Duodenal mucosa (tissue), 2 donors: ENCODE measurements at regions not wholly inside any gene's neighbourhood (a gene's known extent, or its start where the extent isn't known, plus 50 kb on each side); places are given as distances from the start of the nearest gene placed in this dataset.

Experiments
- H3K27ac ChIP-seq: one replicate; pipeline ENCODE4 v1.7.0; 2013; ENCODE audit warnings: low read depth, low read length
- H3K27me3 ChIP-seq, 2 donors: one replicate each; pipeline ENCODE4 v1.7.0; 2013; ENCODE audit warnings: low read length in 2 of 2, control low read depth in 1 of 2; ENCODE audit not compliant: insufficient read depth in 2 of 2, control insufficient read depth in 1 of 2
- H3K36me3 ChIP-seq, 2 donors: one replicate each; pipeline ENCODE4 v1.7.0; 2013; ENCODE audit warnings: low read length in 2 of 2, control low read depth in 1 of 2; ENCODE audit not compliant: insufficient read depth in 2 of 2, control insufficient read depth in 1 of 2
- H3K4me1 ChIP-seq, 2 donors: one replicate each; pipeline ENCODE4 v1.7.0; 2013; ENCODE audit warnings: low read length in 2 of 2, control low read depth in 1 of 2; ENCODE audit not compliant: insufficient read depth in 2 of 2, control insufficient read depth in 1 of 2
- H3K4me3 ChIP-seq, 2 donors: one replicate each; pipeline ENCODE4 v1.7.0; 2013; ENCODE audit warnings: low read length in 2 of 2, low read depth in 1 of 2
- H3K9ac ChIP-seq, 2 donors: one replicate each; pipeline ENCODE4 v1.7.0; 2013; ENCODE audit warnings: low read length in 2 of 2, low read depth in 1 of 2
- H3K9me3 ChIP-seq, 2 donors: one replicate each; pipeline ENCODE4 v1.7.0; 2013; ENCODE audit warnings: low read length in 2 of 2, control low read depth in 1 of 2; ENCODE audit not compliant: control insufficient read depth in 1 of 2

DNA sequence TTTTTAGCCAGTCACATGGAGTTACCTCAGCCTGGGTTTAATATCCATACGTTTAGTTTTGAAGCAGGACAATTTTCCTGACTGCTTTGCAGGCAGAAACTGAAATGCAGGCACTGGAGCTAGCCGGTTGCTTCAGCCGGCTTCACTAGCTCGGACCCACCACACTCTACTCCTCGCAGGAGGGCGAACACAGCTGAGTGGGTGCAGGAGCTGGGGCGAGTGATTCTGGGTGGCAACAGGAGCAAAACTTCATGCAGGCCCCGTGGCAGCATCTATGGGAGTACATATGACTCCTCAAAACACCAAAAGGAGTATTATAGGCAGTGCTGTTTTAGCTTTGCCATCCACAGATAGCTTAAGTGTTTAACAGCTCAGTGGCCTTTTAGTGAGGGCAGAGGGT lies 1211.8 kb upstream of the NUDT12 start:
- Histone ChIP-seq H3K9ac (no peak overlapping the region), H3K27ac (no peak overlapping the region), H3K9me3 (no peaks in the 10 kb centered on the region), H3K36me3 (no peaks in the 10 kb centered on the region), H3K27me3 (no peaks in the 10 kb centered on the region), H3K4me1 (no peaks in the 10 kb centered on the region), H3K4me3 (no peak overlapping the region)

- Histone ChIP-seq H3K9ac (no peak overlapping the region), H3K36me3 (no peaks in the 10 kb centered on the region), H3K4me1 (no peaks in the 10 kb centered on the region), H3K9me3 (peaks cover 0 to 2% of the 10 kb centered on the region in 2 donors), H3K27me3 (no peaks in the 10 kb centered on the region), H3K27ac (no peak overlapping the region), H3K4me3 (no peak overlapping the region)
Observed at GRCh38 chr5:104764197-104764596, 1201.6 kb upstream of the NUDT12 start.

DNA sequence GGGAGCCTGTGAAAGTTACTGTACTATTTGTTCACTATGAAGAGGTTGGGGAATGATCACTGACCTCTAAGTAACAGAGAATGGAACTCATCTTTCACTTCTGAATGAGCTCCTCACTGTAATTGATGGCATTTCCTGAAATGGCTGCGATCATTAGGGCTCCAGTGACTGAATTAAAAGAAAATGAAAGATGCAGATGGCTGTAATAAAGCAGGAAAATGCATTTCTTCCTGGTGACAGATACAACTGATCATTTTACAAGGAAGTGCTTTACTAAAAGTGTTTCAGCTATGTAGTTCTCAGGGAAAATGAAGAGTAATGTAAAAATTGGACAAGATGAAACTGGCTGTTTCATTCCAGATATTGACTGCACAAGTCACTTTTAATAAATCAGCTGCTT lies 1200.6 kb upstream of the NUDT12 start:
- H3K4me3 ChIP-seq = no peak overlapping the region
- peaks cover 0 to 4% of the 10 kb centered on the region in 2 donors for H3K9me3 ChIP-seq
- no peaks in the 10 kb centered on the region for H3K4me1 ChIP-seq
- H3K36me3 ChIP-seq = no peaks in the 10 kb centered on the region
- H3K9ac ChIP-seq = no peak overlapping the region
- H3K27me3 ChIP-seq = no peaks in the 10 kb centered on the region
- H3K27ac ChIP-seq = no peak overlapping the region

- Histone ChIP-seq H3K4me3 (no peak overlapping the region), H3K9ac (no peak overlapping the region), H3K9me3 (peaks cover 4% of the 10 kb centered on the region in 2 donors), H3K27ac (no peak overlapping the region), H3K36me3 (no peaks in the 10 kb centered on the region), H3K4me1 (no peaks in the 10 kb centered on the region), H3K27me3 (no peaks in the 10 kb centered on the region)
Observed at GRCh38 chr5:104757915-104758314, 1195.3 kb upstream of the NUDT12 start.

DNA sequence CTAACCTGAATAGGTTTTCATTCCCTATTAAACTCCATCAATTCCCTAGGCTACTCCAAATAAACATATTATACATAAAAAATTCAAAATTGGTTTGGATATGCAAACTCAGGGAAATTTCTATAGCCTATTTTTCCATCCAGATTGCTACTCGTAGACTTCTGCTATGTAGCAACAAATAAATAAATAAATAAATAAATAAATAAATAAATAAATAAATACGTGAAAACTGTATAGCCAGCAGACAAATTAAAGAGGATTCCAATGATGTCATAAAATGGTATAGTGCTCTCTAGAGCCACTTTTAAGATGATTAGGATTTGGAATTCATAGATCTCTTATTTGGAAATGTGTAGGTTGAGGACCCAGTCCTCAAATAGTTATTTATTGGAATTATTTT lies 1193.2 kb upstream of the NUDT12 start:
- H3K9me3 ChIP-seq = peaks cover 4% of the 10 kb centered on the region in 2 donors
- H3K9ac ChIP-seq = no peak overlapping the region
- H3K27me3 ChIP-seq = no peaks in the 10 kb centered on the region
- H3K36me3 ChIP-seq = no peaks in the 10 kb centered on the region
- no peak overlapping the region for H3K4me3 ChIP-seq
- no peaks in the 10 kb centered on the region for H3K4me1 ChIP-seq
- no peak overlapping the region for H3K27ac ChIP-seq

DNA sequence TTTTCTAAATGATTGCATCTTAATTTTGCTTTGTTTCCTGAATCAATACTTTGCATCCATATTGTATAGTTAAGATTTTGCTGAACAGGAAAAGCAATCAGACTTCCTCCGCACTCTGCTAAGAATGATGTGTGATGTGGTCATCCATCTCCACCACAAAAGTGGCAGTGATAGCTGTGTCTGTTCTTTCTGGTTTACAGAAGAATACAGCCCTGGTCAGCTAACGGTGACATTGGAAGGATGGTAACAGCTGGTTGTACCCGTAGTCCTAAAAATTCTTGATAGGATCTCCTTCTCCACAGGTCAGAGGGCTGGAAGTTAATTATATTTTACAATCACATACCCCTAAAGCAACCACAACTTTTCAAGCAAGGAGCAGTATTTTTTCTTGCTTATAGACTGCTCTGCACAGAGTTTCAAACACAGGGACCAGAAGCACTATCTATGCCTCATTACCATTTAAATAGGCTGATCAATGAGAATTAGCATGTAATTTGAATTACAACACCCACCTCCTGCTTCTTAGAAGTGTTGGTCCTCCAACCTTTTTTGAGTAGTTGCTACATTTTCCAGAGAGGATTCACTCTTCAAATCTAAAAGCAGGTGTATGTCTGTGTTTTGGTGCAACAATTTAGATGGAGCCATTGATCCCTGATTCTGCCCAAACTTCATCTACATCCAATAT lies 1191.9 kb upstream of the NUDT12 start:
- peaks cover 3 to 4% of the 10 kb centered on the region in 2 donors for H3K9me3 ChIP-seq
- no peak overlapping the region for H3K4me3 ChIP-seq
- H3K9ac ChIP-seq = no peak overlapping the region
- H3K4me1 ChIP-seq = no peaks in the 10 kb centered on the region
- no peaks in the 10 kb centered on the region for H3K27me3 ChIP-seq
- H3K27ac ChIP-seq = no peak overlapping the region
- H3K36me3 ChIP-seq = no peaks in the 10 kb centered on the region

GRCh38 chr5:104751969-104752368 lies 1189.4 kb upstream of the NUDT12 start:
- Histone ChIP-seq H3K27ac (no peak overlapping the region), H3K9ac (no peak overlapping the region), H3K4me1 (no peaks in the 10 kb centered on the region), H3K9me3 (peaks cover 0 to 8% of the 10 kb centered on the region in 2 donors), H3K27me3 (no peaks in the 10 kb centered on the region), H3K4me3 (no peak overlapping the region), H3K36me3 (no peaks in the 10 kb centered on the region)

- no peak overlapping the region for H3K27ac ChIP-seq
- no peak overlapping the region for H3K4me3 ChIP-seq
- no peaks in the 10 kb centered on the region for H3K36me3 ChIP-seq
- H3K9me3 ChIP-seq = peaks cover 3 to 8% of the 10 kb centered on the region in 2 donors
- H3K4me1 ChIP-seq = no peaks in the 10 kb centered on the region
- no peak overlapping the region for H3K9ac ChIP-seq
- no peaks in the 10 kb centered on the region for H3K27me3 ChIP-seq
Observed at GRCh38 chr5:104739905-104740304, 1177.3 kb upstream of the NUDT12 start.

DNA sequence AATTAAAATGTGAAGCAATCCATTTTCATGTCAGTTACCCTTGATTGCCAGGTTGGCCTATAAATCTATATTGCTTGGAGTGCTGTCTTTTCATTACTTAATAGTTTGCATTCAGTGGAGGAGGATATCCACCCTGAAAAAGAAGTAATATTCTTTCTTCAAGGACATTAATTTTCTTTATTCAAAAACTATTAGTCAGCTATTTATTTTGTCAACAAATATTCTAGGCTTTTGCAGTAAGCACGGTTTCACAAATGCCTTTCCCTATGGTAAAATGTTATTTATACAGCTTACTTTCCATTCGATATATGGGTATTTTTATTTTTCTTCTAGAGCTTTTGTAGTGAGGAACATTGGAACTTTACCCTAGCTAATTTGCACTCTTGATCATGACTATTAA lies 1176.9 kb upstream of the NUDT12 start:
- Histone ChIP-seq H3K4me3 (no peak overlapping the region), H3K4me1 (no peaks in the 10 kb centered on the region), H3K9ac (no peak overlapping the region), H3K36me3 (no peaks in the 10 kb centered on the region), H3K27me3 (no peaks in the 10 kb centered on the region), H3K27ac (no peak overlapping the region), H3K9me3 (peaks cover 0 to 8% of the 10 kb centered on the region in 2 donors)

GRCh38 chr5:104736073-104736472 lies 1173.5 kb upstream of the NUDT12 start:
- H3K27me3 ChIP-seq = no peaks in the 10 kb centered on the region
- H3K9ac ChIP-seq = no peak overlapping the region
- no peak overlapping the region for H3K27ac ChIP-seq
- H3K36me3 ChIP-seq = no peaks in the 10 kb centered on the region
- H3K4me3 ChIP-seq = no peak overlapping the region
- H3K9me3 ChIP-seq = no peaks in the 10 kb centered on the region
- no peaks in the 10 kb centered on the region for H3K4me1 ChIP-seq

DNA sequence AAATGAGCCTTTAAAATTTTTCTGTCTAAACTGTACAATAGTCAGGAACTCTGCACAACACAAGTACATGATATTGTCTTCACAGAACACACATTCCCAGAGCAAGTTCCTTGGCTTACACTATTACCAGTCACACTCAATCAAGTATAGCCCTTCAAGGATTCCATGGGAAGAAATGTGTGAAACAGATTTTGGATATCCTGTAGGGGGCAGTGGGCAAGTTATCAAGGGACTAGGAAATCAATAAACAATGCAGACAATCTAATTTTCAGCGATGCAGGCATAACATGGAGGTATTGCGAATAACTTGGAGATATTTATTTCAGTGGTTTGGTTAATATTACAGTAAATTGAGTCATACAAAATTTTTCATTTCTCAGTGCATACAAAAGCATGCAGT lies 1171.5 kb upstream of the NUDT12 start:
- Histone ChIP-seq H3K9ac (no peak overlapping the region), H3K4me3 (no peak overlapping the region), H3K4me1 (no peaks in the 10 kb centered on the region), H3K9me3 (no peaks in the 10 kb centered on the region), H3K27me3 (no peaks in the 10 kb centered on the region), H3K36me3 (no peaks in the 10 kb centered on the region), H3K27ac (no peak overlapping the region)
